SK-N-SH (cell line): ENCODE measurements at regions not wholly inside any gene's neighbourhood (a gene's known extent, or its start where the extent isn't known, plus 50 kb on each side); places are given as distances from the start of the nearest gene placed in this dataset.

Experiments
- CTCF ChIA-PET: fragments of 300-600, 350-600 bp; formaldehyde crosslinking; extraction: SDS; loops from one replicate; lab custom pipeline; 2021; lab: Yijun Ruan, JAX
- POLR2A ChIA-PET: fragments of 350-600 bp; sonication (Branson Sonifier 250); formaldehyde crosslinking; extraction: SDS; loops from one replicate; lab custom pipeline; 2020; ENCODE audit warnings: antibody characterized with exemption, inconsistent platforms; lab: Yijun Ruan, JAX
- DNase-seq: peaks from one replicate; pipeline ENCODE4 v3.0.0; 2012
- H2AFZ ChIP-seq: fragments of 200-600 bp; sonication (generic); 2 replicates; pipeline ENCODE4 v1.8.1; 2016; ENCODE audit warnings: antibody characterized with exemption, mild to moderate bottlenecking, low read depth
- H3F3A ChIP-seq: fragments of 200-600 bp; sonication (generic); replicated peaks from 2 replicates; pipeline ENCODE3; 2016; ENCODE audit warnings: antibody characterized with exemption, mild to moderate bottlenecking; ENCODE audit not compliant: insufficient read depth
- H3K27ac ChIP-seq, 2 experiments: fragments of 200-500 bp in 1 of 2; fragments of 200-600 bp in 1 of 2; sonication (Bioruptor generic) in 1 of 2; sonication (generic), shearing (Covaris generic) in 1 of 2; 2 replicates each; pipeline versions ENCODE4 v1.5.1 to v1.6.1; 2014 to 2016; ENCODE audit warnings: low read depth in 2 of 2, inconsistent platforms in 1 of 2, low read length in 1 of 2, mild to moderate bottlenecking in 1 of 2, mixed read lengths in 1 of 2
- H3K27me3 ChIP-seq: fragments of 200-600 bp; sonication (generic), shearing (Covaris generic); 2 replicates; pipeline ENCODE4 v1.6.1; 2016; ENCODE audit warnings: mixed run types; ENCODE audit not compliant: insufficient read depth
- H3K36me3 ChIP-seq, 2 experiments: fragments of 200-500 bp in 1 of 2; fragments of 200-600 bp in 1 of 2; sonication (Bioruptor generic) in 1 of 2; sonication (generic) in 1 of 2; replicated peaks in 1 of 2; 2 replicates each; pipeline versions ENCODE3 to v1.5.1; 2014 to 2016; ENCODE audit warnings: low read length in 1 of 2, mild to moderate bottlenecking in 1 of 2; ENCODE audit not compliant: insufficient read depth in 2 of 2, control insufficient read depth in 1 of 2
- H3K4me1 ChIP-seq, 2 experiments: fragments of 200-500 bp in 1 of 2; fragments of 200-600 bp in 1 of 2; sonication (Bioruptor generic) in 1 of 2; sonication (generic), shearing (Covaris generic) in 1 of 2; 2 replicates each; pipeline versions ENCODE4 v1.5.1 to v1.6.1; 2014 to 2016; ENCODE audit warnings: low read depth in 1 of 2, low read length in 1 of 2, mixed run types in 1 of 2; ENCODE audit not compliant: insufficient read depth in 2 of 2, control insufficient read depth in 1 of 2
- H3K4me2 ChIP-seq: fragments of 200-600 bp; sonication (generic), shearing (Covaris generic); 2 replicates; pipeline ENCODE4 v1.6.1; 2017; ENCODE audit warnings: mixed run types
- H3K4me3 ChIP-seq, 2 experiments: fragments of 200-500 bp in 1 of 2; fragments of 200-600 bp in 1 of 2; sonication (Bioruptor generic) in 1 of 2; sonication (generic), shearing (Covaris generic) in 1 of 2; 2 replicates each; pipeline versions ENCODE4 v1.5.1 to v1.8.1; 2014 to 2016; ENCODE audit warnings: low read depth in 2 of 2, inconsistent platforms in 1 of 2, low read length in 1 of 2, mild to moderate bottlenecking in 1 of 2, mixed read lengths in 1 of 2, moderate library complexity in 1 of 2
- H3K79me2 ChIP-seq: fragments of 200-600 bp; sonication (generic); 2 replicates; pipeline ENCODE4 v1.8.1; 2017; ENCODE audit warnings: mild to moderate bottlenecking; ENCODE audit not compliant: insufficient read depth
- H3K9ac ChIP-seq: fragments of 200-600 bp; sonication (generic); 2 replicates; pipeline ENCODE4 v1.6.1; 2017; ENCODE audit warnings: mixed run types
- H3K9me2 ChIP-seq: fragments of 200-600 bp; sonication (generic); 2 replicates; pipeline ENCODE4 v1.6.1; 2017; ENCODE audit warnings: mixed run types
- H3K9me3 ChIP-seq: fragments of 200-600 bp; sonication (generic); 2 replicates; pipeline ENCODE4 v1.6.1; 2017; ENCODE audit warnings: mixed run types, mild to moderate bottlenecking, moderate library complexity
- H4K20me1 ChIP-seq: fragments of 200-600 bp; sonication (generic); 2 replicates; pipeline ENCODE4 v1.6.1; 2017; ENCODE audit warnings: mild to moderate bottlenecking, mixed run types; ENCODE audit not compliant: insufficient read depth
- EP300 ChIP-seq, 2 experiments: IDR thresholded peaks; 2 replicates each; pipeline versions ENCODE4 v1.4.0 to v1.6.1; 2012; ENCODE audit warnings: borderline replicate concordance in 1 of 2, low read depth in 1 of 2, low read length in 1 of 2
- EZH2phosphoT487 ChIP-seq: fragments of 200-600 bp; sonication (generic); IDR thresholded peaks from 2 replicates; pipeline ENCODE4 v1.6.1; 2017; ENCODE audit warnings: low read depth, mixed run types, mild to moderate bottlenecking, antibody characterized with exemption, moderate library complexity, borderline replicate concordance
- FOSL2 ChIP-seq: IDR thresholded peaks from 2 replicates; pipeline ENCODE4 v1.4.0; 2012; ENCODE audit warnings: low read depth, mild to moderate bottlenecking, moderate library complexity, borderline replicate concordance
- FOXJ3 ChIP-seq: sonication (generic); formaldehyde crosslinking; IDR thresholded peaks from 2 replicates; pipeline ENCODE4 v1.5.1; 2020; ENCODE audit warnings: mild to moderate bottlenecking, missing genetic modification reagents
- FOXM1 ChIP-seq: IDR thresholded peaks from 2 replicates; pipeline ENCODE4 v1.4.0; 2012; ENCODE audit warnings: low read depth, mild to moderate bottlenecking
- GABPA ChIP-seq: IDR thresholded peaks from 2 replicates; pipeline ENCODE4 v1.4.0; 2012; ENCODE audit warnings: low read depth, mild to moderate bottlenecking
- GATA2 ChIP-seq: sonication (generic); formaldehyde crosslinking; IDR thresholded peaks from 2 replicates; pipeline ENCODE4 v1.5.0; 2020; ENCODE audit warnings: mild to moderate bottlenecking, missing genetic modification reagents
- NFIC ChIP-seq: IDR thresholded peaks from 2 replicates; pipeline ENCODE4 v1.4.0; 2012; ENCODE audit warnings: borderline replicate concordance
- NRF1 ChIP-seq: IDR thresholded peaks from 2 replicates; pipeline ENCODE4 v1.6.1; 2012; ENCODE audit warnings: low read depth, mild to moderate bottlenecking, low read length
- PBX3 ChIP-seq: IDR thresholded peaks from 2 replicates; pipeline ENCODE4; 2012
- RAD21 ChIP-seq: IDR thresholded peaks from 2 replicates; pipeline ENCODE4 v1.6.1; 2012; ENCODE audit warnings: mild to moderate bottlenecking, low read length
- RCOR1 ChIP-seq: fragments of 150-350 bp; IDR thresholded peaks from 2 replicates; pipeline ENCODE4 v1.6.1; 2017; ENCODE audit warnings: antibody characterized with exemption, low read length
- SIN3A ChIP-seq: IDR thresholded peaks from 2 replicates; pipeline ENCODE4 v1.6.1; 2012; ENCODE audit warnings: low read depth, mild to moderate bottlenecking, low read length, moderate library complexity, borderline replicate concordance
- TCF12 ChIP-seq: IDR thresholded peaks from 2 replicates; pipeline ENCODE4 v1.4.0; 2012
- USF1 ChIP-seq: IDR thresholded peaks from 2 replicates; pipeline ENCODE4 v1.4.0; 2012; ENCODE audit warnings: low read depth, borderline replicate concordance
- YY1 ChIP-seq: IDR thresholded peaks from 2 replicates; pipeline ENCODE4 v1.4.0; 2012; ENCODE audit warnings: low read depth, mild to moderate bottlenecking
- ZBTB33 ChIP-seq: IDR thresholded peaks from 2 replicates; pipeline ENCODE4 v1.4.0; 2012; ENCODE audit warnings: low read depth, borderline replicate concordance
- WGBS: methylation state at CpG from one replicate; pipeline ENCODE4 v1.1.6; 2017; ENCODE audit warnings: low lambda C conversion rate; 5-methylcytosine and 5-hydroxymethylcytosine counted together
- TF ChIP-seq, protein P1 (sequence below): fragments of 150-350 bp; IDR thresholded peaks from 2 replicates; pipeline ENCODE4 v1.6.1; 2016; ENCODE audit warnings: mild to moderate bottlenecking, low read depth, low read length
- TF ChIP-seq, protein P2 (sequence below): IDR thresholded peaks from 2 replicates; pipeline ENCODE4 v1.6.1; 2012; ENCODE audit warnings: mild to moderate bottlenecking, low read depth, low read length, moderate library complexity

- Histone ChIP-seq H3K79me2 (no peaks in the 10 kb centered on the region), H3K9me2 (no peaks in the 10 kb centered on the region), H4K20me1 (no peaks in the 10 kb centered on the region), H3K27me3 (no peaks in the 10 kb centered on the region), H3K4me3 (no peak overlapping the region), H3K9me3 (no peaks in the 10 kb centered on the region), H2AFZ (no peak overlapping the region), H3K4me1 (peaks cover 0 to 9% of the 10 kb centered on the region in 2 experiments; a peak in 2 of 4 replicates), H3F3A (peaks cover 9% of the 10 kb centered on the region), H3K4me2 (no peak overlapping the region), H3K36me3 (no peaks in the 10 kb centered on the region), H3K9ac (no peak overlapping the region), H3K27ac (no peak overlapping the region)
- POLR2A ChIA-PET: no interaction called here
- CTCF ChIA-PET: no interaction called here
- 48% methylated on average over 12 of the region's 12 CpGs for WGBS
- no peak for DNase-seq
- TF ChIP-seq TCF12: no peak
- no peak for TF ChIP-seq FOXM1
- TF ChIP-seq EP300 (IDR thresholded peaks at IDR 0.05; ENCODE audit: borderline replicate concordance in 1 of 2, low read depth in 1 of 2, low read length in 1 of 2): no peak
- TF ChIP-seq, protein P1, sequence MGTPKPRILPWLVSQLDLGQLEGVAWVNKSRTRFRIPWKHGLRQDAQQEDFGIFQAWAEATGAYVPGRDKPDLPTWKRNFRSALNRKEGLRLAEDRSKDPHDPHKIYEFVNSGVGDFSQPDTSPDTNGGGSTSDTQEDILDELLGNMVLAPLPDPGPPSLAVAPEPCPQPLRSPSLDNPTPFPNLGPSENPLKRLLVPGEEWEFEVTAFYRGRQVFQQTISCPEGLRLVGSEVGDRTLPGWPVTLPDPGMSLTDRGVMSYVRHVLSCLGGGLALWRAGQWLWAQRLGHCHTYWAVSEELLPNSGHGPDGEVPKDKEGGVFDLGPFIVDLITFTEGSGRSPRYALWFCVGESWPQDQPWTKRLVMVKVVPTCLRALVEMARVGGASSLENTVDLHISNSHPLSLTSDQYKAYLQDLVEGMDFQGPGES: no peak
- no peak for TF ChIP-seq GABPA
- TF ChIP-seq USF1: no peak
- no peak for TF ChIP-seq GATA2 (CRISPR knock-in tag)
- TF ChIP-seq NRF1: no peak
- TF ChIP-seq RCOR1: no peak
- no peak for TF ChIP-seq NFIC
- TF ChIP-seq PBX3: no peak
- TF ChIP-seq RAD21: no peak
Observed at GRCh38 chr7:155956977-155957376, 144.7 kb upstream of the SHH start.

GRCh38 chr7:155955367-155955635, 143.0 kb upstream of the SHH start:
- no peak overlapping the region for H3K9ac ChIP-seq
- ChIA-PET POLR2A (no interaction called here), CTCF (no interaction called here)
- H3K79me2 ChIP-seq: no peaks in the 10 kb centered on the region
- no peak overlapping the region for H2AFZ ChIP-seq
- no peak for DNase-seq
- no peaks in the 10 kb centered on the region for H4K20me1 ChIP-seq
- H3F3A ChIP-seq: peaks cover 21% of the 10 kb centered on the region
- H3K4me1 ChIP-seq: peaks cover 0 to 19% of the 10 kb centered on the region in 2 experiments; a peak in 3 of 4 replicates
- H3K4me2 ChIP-seq: no peak overlapping the region
- no peaks in the 10 kb centered on the region for H3K36me3 ChIP-seq
- 27% methylated on average over 2 of the region's 9 CpGs for WGBS
- no peaks in the 10 kb centered on the region for H3K9me2 ChIP-seq
- no peaks in the 10 kb centered on the region for H3K9me3 ChIP-seq
- no peak overlapping the region for H3K4me3 ChIP-seq
- no peaks in the 10 kb centered on the region for H3K27me3 ChIP-seq
- TF ChIP-seq YY1 (no peak), RCOR1 (no peak), ZBTB33 (no peak), GABPA (no peak), TCF12 (no peak), EP300 (IDR thresholded peaks at IDR 0.05; ENCODE audit: borderline replicate concordance in 1 of 2, low read depth in 1 of 2, low read length in 1 of 2) (no peak), SIN3A (no peak), FOSL2 (no peak), EZH2phosphoT487 (no peak), FOXJ3 (CRISPR knock-in tag) (no peak)
- TF ChIP-seq, protein P2, sequence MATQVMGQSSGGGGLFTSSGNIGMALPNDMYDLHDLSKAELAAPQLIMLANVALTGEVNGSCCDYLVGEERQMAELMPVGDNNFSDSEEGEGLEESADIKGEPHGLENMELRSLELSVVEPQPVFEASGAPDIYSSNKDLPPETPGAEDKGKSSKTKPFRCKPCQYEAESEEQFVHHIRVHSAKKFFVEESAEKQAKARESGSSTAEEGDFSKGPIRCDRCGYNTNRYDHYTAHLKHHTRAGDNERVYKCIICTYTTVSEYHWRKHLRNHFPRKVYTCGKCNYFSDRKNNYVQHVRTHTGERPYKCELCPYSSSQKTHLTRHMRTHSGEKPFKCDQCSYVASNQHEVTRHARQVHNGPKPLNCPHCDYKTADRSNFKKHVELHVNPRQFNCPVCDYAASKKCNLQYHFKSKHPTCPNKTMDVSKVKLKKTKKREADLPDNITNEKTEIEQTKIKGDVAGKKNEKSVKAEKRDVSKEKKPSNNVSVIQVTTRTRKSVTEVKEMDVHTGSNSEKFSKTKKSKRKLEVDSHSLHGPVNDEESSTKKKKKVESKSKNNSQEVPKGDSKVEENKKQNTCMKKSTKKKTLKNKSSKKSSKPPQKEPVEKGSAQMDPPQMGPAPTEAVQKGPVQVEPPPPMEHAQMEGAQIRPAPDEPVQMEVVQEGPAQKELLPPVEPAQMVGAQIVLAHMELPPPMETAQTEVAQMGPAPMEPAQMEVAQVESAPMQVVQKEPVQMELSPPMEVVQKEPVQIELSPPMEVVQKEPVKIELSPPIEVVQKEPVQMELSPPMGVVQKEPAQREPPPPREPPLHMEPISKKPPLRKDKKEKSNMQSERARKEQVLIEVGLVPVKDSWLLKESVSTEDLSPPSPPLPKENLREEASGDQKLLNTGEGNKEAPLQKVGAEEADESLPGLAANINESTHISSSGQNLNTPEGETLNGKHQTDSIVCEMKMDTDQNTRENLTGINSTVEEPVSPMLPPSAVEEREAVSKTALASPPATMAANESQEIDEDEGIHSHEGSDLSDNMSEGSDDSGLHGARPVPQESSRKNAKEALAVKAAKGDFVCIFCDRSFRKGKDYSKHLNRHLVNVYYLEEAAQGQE: no peak
- TF ChIP-seq, protein P1: no peak
- TF ChIP-seq, all 33 proteins: peak for 0
- H3K27ac ChIP-seq: no peak overlapping the region
